Uterus (tissue), 2 donors: ENCODE measurements at regions not wholly inside any gene's neighbourhood (a gene's known extent, or its start where the extent isn't known, plus 50 kb on each side); places are given as distances from the start of the nearest gene placed in this dataset.

Experiments used
- POLR2A ChIP-seq, 2 donors: fragments of 450-650 bp; IDR thresholded peaks; one replicate each; pipeline ENCODE4 v1.6.1; 2016; ENCODE audit warnings: antibody characterized with exemption in 2 of 2, mild to moderate bottlenecking in 1 of 2, moderate library complexity in 1 of 2
- TF ChIP-seq, protein P1 (sequence below), 4 experiments: fragments of 200-600 bp in 2 of 4; fragments of 450-650 bp in 2 of 4; sonication (generic) in 2 of 4; IDR thresholded peaks; one replicate each; pipeline ENCODE4 v1.5.1; 2016 to 2019; ENCODE audit warnings: antibody characterized with exemption in 4 of 4, mild to moderate bottlenecking in 2 of 4, moderate library complexity in 1 of 4

DNA sequence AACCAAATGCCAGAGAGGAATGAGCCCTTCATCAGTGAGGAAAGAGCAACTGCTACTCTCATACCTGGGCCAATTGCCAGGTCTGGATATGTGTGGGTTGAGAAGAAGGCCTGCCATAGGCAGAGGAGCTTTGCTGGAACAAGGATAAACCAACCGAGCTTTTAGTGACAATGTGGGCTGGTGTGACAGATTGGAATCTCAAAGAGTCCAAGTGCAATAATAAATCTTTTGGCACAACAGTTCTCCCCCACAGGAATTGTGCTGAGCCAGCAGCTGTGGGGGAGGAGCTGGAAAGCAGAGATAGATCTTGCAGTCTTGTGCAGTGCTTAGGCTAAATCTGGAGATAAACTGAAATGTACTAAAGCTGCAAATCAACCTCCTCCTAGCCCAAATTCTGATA is 79.4 kb upstream of the ISX start:
- TF ChIP-seq, protein P1, sequence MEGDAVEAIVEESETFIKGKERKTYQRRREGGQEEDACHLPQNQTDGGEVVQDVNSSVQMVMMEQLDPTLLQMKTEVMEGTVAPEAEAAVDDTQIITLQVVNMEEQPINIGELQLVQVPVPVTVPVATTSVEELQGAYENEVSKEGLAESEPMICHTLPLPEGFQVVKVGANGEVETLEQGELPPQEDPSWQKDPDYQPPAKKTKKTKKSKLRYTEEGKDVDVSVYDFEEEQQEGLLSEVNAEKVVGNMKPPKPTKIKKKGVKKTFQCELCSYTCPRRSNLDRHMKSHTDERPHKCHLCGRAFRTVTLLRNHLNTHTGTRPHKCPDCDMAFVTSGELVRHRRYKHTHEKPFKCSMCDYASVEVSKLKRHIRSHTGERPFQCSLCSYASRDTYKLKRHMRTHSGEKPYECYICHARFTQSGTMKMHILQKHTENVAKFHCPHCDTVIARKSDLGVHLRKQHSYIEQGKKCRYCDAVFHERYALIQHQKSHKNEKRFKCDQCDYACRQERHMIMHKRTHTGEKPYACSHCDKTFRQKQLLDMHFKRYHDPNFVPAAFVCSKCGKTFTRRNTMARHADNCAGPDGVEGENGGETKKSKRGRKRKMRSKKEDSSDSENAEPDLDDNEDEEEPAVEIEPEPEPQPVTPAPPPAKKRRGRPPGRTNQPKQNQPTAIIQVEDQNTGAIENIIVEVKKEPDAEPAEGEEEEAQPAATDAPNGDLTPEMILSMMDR (IDR thresholded peaks at IDR 0.05), result no peak
- TF ChIP-seq POLR2A (IDR thresholded peaks at IDR 0.05), result no peak
